ENCODE measurements at regions not wholly inside any gene's neighbourhood (a gene's known extent, or its start where the extent isn't known, plus 50 kb on each side); places are given as distances from the start of the nearest gene placed in this dataset.

DNA sequence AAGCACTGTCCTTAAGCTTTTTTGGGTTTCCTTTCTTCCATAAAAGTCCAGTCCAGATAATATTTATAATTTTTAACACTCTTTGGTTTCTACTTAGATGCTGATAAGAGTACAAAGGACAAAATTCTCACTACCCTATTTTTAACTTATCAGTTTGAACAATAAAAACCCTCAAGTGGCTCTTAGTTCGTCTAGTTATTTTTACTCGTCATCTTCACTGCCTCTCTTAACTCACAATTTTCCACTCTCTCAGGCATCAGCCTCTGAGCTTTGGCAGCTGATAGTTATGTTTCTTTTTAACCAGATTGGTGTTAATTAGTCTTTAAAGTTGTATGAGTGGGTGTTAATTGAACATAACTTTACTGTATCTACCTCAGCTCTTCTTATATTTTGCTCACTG, 517.1 kb upstream of the SYT4 start:
- POLR2A ChIA-PET = no interaction called here

DNA sequence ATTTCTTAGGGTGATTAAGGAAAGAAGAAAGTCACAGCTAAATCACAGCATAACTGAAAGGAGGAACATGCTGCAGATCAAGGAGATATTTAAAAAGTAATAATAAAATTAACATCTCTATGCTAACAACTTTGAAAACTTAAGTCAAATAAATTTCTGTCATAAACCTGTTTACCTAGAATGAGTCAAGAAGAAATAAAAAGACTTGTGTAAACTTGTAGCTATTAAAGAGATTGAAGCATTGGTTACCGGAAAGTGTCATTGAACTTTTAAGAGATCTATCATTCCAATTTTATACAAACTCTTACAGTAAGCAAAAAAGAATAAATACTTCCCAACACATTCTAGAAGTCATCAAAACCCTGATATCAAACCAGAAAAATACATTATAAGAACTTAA, 520.1 kb upstream of the SYT4 start:
- POLR2A ChIA-PET = no interaction called here
- Histone ChIP-seq H3K4me3 (ENCODE audit: low read depth, low read length) (no peak overlapping the region), H3K27ac (ENCODE audit: extremely low read depth, low read depth, low read length) (no peak overlapping the region), H3K9me3 (ENCODE audit: control insufficient read depth, insufficient read depth, low read depth, low read length) (no peaks in the 10 kb centered on the region), H3K36me3 (ENCODE audit: control insufficient read depth in 2 of 2, insufficient read depth in 1 of 2, low read length in 2 of 2) (no peaks in the 10 kb centered on the region), H3K4me1 (ENCODE audit: control insufficient read depth, insufficient read depth, low read length) (no peaks in the 10 kb centered on the region)
- no peak for TF ChIP-seq ZNF37A (tag by site-specific recombination; IDR thresholded peaks at IDR 0.05)
- no peak for TF ChIP-seq SCRT2 (tag by site-specific recombination; IDR thresholded peaks at IDR 0.05)
- TF ChIP-seq ZNF654 (tag by site-specific recombination; IDR thresholded peaks at IDR 0.05; ENCODE audit: low read depth) = no peak
- TF ChIP-seq, protein P1, sequence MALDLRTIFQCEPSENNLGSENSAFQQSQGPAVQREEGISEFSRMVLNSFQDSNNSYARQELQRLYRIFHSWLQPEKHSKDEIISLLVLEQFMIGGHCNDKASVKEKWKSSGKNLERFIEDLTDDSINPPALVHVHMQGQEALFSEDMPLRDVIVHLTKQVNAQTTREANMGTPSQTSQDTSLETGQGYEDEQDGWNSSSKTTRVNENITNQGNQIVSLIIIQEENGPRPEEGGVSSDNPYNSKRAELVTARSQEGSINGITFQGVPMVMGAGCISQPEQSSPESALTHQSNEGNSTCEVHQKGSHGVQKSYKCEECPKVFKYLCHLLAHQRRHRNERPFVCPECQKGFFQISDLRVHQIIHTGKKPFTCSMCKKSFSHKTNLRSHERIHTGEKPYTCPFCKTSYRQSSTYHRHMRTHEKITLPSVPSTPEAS (tag by site-specific recombination; IDR thresholded peaks at IDR 0.05) = no peak
- no peak for TF ChIP-seq ZNF529 (tag by site-specific recombination; IDR thresholded peaks at IDR 0.05; ENCODE audit: insufficient replicate concordance)
- CTCF ChIA-PET = interaction anchor here (0.6 to 1.0 kb wide), 3 partner anchors 176 to 1447 kb away, joined by 3 to 5 read pairs (median 4); no protein-coding TSS in a partner anchor

More for the DNA sequence above, 517.1 kb upstream of the SYT4 start:
- CTCF ChIA-PET = no interaction called here
- H3K4me1 ChIP-seq (ENCODE audit: control insufficient read depth, insufficient read depth, low read length) = no peaks in the 10 kb centered on the region
- H3K27ac ChIP-seq (ENCODE audit: extremely low read depth, low read depth, low read length) = no peak overlapping the region
- TF ChIP-seq, protein P2, sequence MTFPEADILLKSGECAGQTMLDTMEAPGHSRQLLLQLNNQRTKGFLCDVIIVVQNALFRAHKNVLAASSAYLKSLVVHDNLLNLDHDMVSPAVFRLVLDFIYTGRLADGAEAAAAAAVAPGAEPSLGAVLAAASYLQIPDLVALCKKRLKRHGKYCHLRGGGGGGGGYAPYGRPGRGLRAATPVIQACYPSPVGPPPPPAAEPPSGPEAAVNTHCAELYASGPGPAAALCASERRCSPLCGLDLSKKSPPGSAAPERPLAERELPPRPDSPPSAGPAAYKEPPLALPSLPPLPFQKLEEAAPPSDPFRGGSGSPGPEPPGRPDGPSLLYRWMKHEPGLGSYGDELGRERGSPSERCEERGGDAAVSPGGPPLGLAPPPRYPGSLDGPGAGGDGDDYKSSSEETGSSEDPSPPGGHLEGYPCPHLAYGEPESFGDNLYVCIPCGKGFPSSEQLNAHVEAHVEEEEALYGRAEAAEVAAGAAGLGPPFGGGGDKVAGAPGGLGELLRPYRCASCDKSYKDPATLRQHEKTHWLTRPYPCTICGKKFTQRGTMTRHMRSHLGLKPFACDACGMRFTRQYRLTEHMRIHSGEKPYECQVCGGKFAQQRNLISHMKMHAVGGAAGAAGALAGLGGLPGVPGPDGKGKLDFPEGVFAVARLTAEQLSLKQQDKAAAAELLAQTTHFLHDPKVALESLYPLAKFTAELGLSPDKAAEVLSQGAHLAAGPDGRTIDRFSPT (tag by site-specific recombination; IDR thresholded peaks at IDR 0.05) = no peak
- TF ChIP-seq PRDM1 (tag by site-specific recombination; IDR thresholded peaks at IDR 0.05) (no peak), ZNF366 (tag by site-specific recombination; conservative IDR thresholded peaks at IDR 0.05) (no peak), ZNF830 (tag by site-specific recombination; IDR thresholded peaks at IDR 0.05; ENCODE audit: low read depth) (no peak)
- no peaks in the 10 kb centered on the region for H3K9me3 ChIP-seq (ENCODE audit: control insufficient read depth, insufficient read depth, low read depth, low read length)
- no peaks in the 10 kb centered on the region for H3K36me3 ChIP-seq (ENCODE audit: control insufficient read depth in 2 of 2, insufficient read depth in 1 of 2, low read length in 2 of 2)
- no peak overlapping the region for H3K4me3 ChIP-seq (ENCODE audit: low read depth, low read length)

DNA sequence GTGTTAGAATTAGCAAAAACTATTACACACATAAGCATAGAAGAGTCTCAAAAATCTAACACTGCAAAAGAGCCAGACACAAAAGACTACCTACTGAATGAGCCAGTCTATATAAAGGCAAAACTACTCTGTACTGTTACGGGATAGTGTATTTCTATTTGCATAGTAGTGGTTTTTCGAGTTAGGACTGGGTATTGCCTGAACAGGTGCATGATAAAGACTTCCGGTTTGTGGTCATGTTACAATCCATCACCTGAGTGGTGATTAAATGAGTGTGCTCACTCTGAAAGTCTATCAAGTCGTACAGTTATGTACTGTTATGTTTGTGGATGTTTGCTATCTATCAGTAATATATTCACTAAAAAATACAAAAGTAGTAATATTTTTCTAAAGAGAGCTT, 523.3 kb upstream of the SYT4 start:
- ChIA-PET POLR2A (no interaction called here), CTCF (interaction anchor here (1.3 kb wide), 1 partner anchor 11 kb away, joined by 3 read pairs; no protein-coding TSS in a partner anchor)
- Histone ChIP-seq H3K9me3 (ENCODE audit: control insufficient read depth, insufficient read depth, low read depth, low read length) (no peaks in the 10 kb centered on the region), H3K36me3 (ENCODE audit: control insufficient read depth in 2 of 2, insufficient read depth in 1 of 2, low read length in 2 of 2) (no peaks in the 10 kb centered on the region), H3K27ac (ENCODE audit: extremely low read depth, low read depth, low read length) (no peak overlapping the region), H3K4me3 (ENCODE audit: low read depth, low read length) (no peak overlapping the region), H3K4me1 (ENCODE audit: control insufficient read depth, insufficient read depth, low read length) (peaks cover 1% of the 10 kb centered on the region)
- TF ChIP-seq ZNF24 (tag by site-specific recombination; IDR thresholded peaks at IDR 0.05) = no peak

DNA sequence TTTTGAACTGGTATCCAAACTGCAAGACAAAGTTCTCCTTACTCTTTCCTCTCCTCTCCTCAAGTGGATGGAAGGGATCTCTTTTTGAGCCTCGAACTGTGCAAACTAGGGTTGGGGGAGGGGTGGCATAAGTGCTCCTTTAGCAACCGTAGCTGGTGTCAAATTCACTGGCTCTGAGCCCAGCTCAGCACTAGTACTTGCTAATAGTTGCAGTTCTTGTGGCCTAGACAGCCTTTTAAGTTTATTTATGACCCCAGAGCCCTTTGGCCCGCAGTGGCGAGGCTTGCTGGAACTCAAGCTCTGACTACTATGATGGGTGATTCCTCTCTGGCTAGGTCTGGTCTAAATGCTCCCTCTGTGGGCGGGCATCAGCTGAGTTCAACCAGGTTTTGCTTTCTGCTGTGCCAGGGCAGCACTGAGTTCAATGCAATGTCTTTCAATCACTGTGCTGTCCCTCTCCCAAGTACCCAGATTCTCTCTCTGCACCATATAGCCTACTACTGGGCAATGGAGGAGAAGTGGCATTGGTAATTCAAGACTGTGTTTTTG, 528.4 kb upstream of the SYT4 start:
- CTCF ChIA-PET = no interaction called here
- POLR2A ChIA-PET = no interaction called here
- H3K4me3 ChIP-seq (ENCODE audit: low read depth, low read length) = no peak overlapping the region
- no peak overlapping the region for H3K27ac ChIP-seq (ENCODE audit: extremely low read depth, low read depth, low read length)
- no peaks in the 10 kb centered on the region for H3K9me3 ChIP-seq (ENCODE audit: control insufficient read depth, insufficient read depth, low read depth, low read length)
- peaks cover 8% of the 10 kb centered on the region for H3K4me1 ChIP-seq (ENCODE audit: control insufficient read depth, insufficient read depth, low read length)
- no peaks in the 10 kb centered on the region for H3K36me3 ChIP-seq (ENCODE audit: control insufficient read depth in 2 of 2, insufficient read depth in 1 of 2, low read length in 2 of 2)
- TF ChIP-seq ZXDB (tag by site-specific recombination; IDR thresholded peaks at IDR 0.05) (no peak), TRIM28 (IDR thresholded peaks at IDR 0.05; ENCODE audit: borderline replicate concordance, low read length) (0 out of 2 replicates have a peak, but pooled peaks have one; percentile 17)

DNA sequence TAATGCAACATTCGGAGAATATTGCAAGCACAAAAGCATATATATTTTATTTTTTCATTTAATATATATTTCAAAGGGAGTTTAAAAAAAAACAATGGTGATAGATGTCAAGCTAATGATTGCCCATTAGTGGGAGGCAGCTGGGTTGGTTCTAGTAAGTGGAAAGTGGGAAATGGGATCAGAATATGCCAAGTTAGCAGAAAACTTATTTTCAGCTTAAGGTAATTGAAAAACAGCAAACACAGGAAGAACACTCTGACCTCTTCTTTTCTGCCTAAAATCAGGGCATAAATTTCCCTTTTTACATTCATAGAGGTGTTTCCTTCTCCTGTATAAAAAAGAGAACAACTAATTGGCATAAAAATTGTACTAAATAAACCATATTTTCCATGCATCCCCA, 535.3 kb upstream of the SYT4 start:
- no peak overlapping the region for H3K4me3 ChIP-seq (ENCODE audit: low read depth, low read length)

More for the DNA sequence above, 535.3 kb upstream of the SYT4 start:
- Histone ChIP-seq H3K27ac (ENCODE audit: extremely low read depth, low read depth, low read length) (no peak overlapping the region), H3K36me3 (ENCODE audit: control insufficient read depth in 2 of 2, insufficient read depth in 1 of 2, low read length in 2 of 2) (no peaks in the 10 kb centered on the region), H3K9me3 (ENCODE audit: control insufficient read depth, insufficient read depth, low read depth, low read length) (no peaks in the 10 kb centered on the region), H3K4me1 (ENCODE audit: control insufficient read depth, insufficient read depth, low read length) (no peaks in the 10 kb centered on the region)
- ChIA-PET POLR2A (no interaction called here), CTCF (no interaction called here)
- TF ChIP-seq ZNF211 (tag by site-specific recombination; IDR thresholded peaks at IDR 0.05; ENCODE audit: low read depth) = no peak

All from HEK293 (cell line).